AG10803 (cell line): ENCODE measurements at regions not wholly inside any gene's neighbourhood (a gene's known extent, or its start where the extent isn't known, plus 50 kb on each side); places are given as distances from the start of the nearest gene placed in this dataset.
A peak's percentile ranks its signal among the peaks of the same experiment; 100 is the strongest.

Experiments
- DNase-seq: peaks from one replicate; pipeline ENCODE4 v3.0.0; 2010; ENCODE audit warnings: low read depth
- H3K4me3 ChIP-seq: 2 replicates; pipeline ENCODE4 v1.5.1; 2011; ENCODE audit warnings: mild to moderate bottlenecking, low read length, control low read depth
- TF ChIP-seq, protein P1 (sequence below): conservative IDR thresholded peaks from 2 replicates; pipeline ENCODE4 v1.5.1; 2011; ENCODE audit warnings: mild to moderate bottlenecking, low read length, control low read depth, inconsistent platforms

DNA sequence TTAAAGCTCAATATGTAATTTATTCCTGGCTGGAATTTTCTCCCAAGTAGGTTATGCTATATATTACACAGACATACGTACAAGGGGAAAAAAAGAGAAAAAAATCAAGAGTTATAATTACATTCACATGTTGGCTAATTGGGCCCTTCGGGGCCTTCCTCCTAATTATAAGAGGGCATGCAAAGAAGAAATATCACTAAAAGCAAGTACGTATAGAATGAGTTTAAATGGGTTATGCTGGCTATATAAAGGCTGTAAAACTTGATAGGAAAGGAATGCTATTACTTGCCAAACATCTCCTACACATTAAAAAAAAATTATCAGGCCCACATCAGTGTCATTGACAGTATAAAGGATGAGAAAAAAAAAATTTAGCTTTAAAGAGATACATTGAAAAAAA lies 1396.1 kb upstream of the ADGRL4 start:
- no peak overlapping the region for H3K4me3 ChIP-seq
- TF ChIP-seq, protein P1, sequence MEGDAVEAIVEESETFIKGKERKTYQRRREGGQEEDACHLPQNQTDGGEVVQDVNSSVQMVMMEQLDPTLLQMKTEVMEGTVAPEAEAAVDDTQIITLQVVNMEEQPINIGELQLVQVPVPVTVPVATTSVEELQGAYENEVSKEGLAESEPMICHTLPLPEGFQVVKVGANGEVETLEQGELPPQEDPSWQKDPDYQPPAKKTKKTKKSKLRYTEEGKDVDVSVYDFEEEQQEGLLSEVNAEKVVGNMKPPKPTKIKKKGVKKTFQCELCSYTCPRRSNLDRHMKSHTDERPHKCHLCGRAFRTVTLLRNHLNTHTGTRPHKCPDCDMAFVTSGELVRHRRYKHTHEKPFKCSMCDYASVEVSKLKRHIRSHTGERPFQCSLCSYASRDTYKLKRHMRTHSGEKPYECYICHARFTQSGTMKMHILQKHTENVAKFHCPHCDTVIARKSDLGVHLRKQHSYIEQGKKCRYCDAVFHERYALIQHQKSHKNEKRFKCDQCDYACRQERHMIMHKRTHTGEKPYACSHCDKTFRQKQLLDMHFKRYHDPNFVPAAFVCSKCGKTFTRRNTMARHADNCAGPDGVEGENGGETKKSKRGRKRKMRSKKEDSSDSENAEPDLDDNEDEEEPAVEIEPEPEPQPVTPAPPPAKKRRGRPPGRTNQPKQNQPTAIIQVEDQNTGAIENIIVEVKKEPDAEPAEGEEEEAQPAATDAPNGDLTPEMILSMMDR = no peak
- DNase-seq = no peak

DNA sequence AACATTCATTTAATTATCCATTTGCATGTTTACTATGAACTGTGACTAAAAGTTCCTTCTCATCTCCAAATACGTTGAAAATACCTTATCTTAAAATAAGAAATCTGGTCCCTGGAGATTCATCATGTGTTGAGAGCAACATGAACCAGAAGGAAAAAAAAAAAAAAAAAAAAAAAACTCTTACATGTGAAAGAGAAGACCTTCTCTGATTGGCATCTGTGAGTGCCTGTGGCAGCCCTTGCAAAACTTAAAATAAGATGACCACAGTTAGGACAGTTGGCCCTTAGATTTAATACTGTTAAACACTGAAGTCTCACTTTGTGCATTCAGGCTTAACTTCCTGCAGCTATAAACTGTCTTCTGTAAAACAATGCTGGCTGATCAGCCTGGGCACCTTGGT lies 1395.2 kb upstream of the ADGRL4 start:
- TF ChIP-seq, protein P1 = no peak
- H3K4me3 ChIP-seq = no peak overlapping the region
- DNase-seq = no peak

DNA sequence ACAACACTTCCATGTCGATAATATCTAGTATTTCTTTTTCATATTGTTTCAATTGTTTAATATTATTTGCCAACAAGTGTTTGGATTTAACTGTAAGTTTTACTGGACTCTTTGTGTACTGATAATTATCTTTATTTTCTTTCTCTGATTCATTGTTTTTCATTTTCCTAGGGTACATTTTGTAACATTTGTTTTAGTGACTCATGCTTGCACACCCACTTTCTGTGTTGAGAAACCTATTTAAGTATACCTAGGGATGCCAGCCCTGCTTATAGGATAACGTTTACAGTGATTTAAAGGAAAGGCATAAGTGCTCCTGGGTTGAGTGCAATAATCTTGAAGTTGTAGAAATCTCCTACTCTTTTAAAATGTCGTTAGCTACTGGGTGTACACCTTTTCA lies 1386.0 kb upstream of the ADGRL4 start:
- no peak overlapping the region for H3K4me3 ChIP-seq
- TF ChIP-seq, protein P1 = no peak
- DNase-seq = no peak

DNA sequence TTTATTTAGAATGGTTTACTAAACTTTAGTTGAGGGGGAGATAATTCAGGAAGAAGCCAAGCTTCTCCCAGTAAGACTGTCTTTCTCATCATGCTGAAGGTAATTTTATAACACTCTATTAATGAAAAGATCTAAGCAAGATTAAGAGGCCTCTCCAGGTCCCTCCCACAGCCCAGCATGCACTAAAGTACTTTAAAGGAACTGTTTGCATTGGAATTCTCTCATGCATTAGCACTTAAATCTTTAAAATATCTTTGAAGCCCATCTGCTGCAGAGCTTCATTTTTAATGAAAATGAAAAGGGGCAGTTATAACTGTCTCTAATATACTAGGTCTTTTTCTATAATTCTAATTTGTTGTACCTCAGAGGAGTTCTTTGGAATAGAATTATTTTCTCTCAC lies 1379.1 kb upstream of the ADGRL4 start:
- H3K4me3 ChIP-seq = no peak overlapping the region
- DNase-seq = no peak
- TF ChIP-seq, protein P1 = no peak

DNA sequence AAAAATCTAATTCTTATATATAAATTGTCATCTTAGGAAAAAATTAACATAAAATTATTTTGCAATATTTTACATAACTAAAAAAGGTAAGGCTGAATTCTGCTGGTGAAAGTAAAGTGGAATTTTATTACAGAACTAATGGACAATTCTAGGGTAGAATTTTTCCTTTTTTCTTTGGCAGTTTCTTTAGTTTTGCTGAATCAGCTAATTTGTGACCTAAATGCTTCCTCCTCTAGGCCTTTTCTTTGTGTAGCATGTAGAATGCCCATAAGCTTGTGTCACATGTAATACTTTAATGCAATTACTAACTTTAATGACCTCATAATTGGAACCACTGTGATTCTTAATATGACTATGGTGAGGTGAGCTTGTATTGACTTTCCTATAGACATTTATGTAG lies 1378.4 kb upstream of the ADGRL4 start:
- no peak for DNase-seq
- no peak overlapping the region for H3K4me3 ChIP-seq
- TF ChIP-seq, protein P1 = no peak

DNA sequence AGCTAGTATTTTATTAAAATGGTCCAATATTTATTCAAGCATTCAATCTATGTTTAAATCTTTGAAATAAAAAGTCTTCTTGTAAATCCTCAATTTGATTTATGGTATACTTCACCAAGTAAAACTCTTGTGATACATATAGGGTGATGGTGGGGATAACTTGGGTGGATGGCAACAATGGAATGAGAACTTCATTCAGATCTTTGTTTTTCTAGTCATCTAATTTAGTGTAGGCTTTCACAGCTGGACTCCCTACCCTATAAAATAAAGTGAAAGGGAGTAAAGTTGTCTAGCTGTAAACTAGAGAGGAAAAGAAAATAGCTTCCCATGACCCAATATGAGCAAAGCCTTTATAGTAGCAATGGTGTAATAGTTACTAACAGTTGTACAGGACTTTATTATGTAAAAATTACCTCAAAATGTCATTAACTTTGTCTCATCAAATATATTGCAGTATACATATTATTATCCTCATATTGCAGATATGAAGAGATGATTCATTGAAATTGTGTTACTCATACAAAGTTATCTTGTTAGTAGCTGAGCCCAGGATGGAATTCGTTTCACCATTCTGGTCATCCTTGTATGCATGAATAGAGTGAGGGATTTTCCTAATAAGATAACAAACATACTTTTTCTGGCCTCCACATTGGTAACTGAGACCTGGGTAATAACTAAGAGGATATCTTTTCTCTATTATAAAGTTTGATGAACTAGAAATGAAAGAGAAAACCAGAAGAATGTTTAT lies 1377.7 kb upstream of the ADGRL4 start:
- H3K4me3 ChIP-seq = no peak overlapping the region
- no peak for DNase-seq
- TF ChIP-seq, protein P1 = no peak

DNA sequence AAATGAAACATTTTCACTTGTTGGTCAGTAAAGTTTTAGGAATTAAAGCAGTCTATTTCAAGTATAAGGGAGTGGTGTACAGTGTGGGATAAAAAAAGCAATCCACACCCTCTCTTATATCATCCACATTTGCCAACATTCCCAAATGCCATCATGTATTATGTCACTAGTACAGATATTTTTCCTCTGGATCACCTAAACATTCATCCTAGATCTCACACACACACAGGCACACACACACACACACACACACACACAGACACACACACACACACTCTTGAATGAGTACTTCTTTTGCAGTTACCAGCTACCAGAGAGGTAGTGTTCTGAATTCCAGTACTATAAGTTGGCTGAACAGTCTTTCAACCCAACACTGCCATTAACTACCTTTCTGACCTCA lies 1369.1 kb upstream of the ADGRL4 start:
- no peak overlapping the region for H3K4me3 ChIP-seq
- peak; percentile 90 for DNase-seq
- TF ChIP-seq, protein P1 = no peak
